ENCODE measurements at regions not wholly inside any gene's neighbourhood (a gene's known extent, or its start where the extent isn't known, plus 50 kb on each side); places are given as distances from the start of the nearest gene placed in this dataset.

DNA sequence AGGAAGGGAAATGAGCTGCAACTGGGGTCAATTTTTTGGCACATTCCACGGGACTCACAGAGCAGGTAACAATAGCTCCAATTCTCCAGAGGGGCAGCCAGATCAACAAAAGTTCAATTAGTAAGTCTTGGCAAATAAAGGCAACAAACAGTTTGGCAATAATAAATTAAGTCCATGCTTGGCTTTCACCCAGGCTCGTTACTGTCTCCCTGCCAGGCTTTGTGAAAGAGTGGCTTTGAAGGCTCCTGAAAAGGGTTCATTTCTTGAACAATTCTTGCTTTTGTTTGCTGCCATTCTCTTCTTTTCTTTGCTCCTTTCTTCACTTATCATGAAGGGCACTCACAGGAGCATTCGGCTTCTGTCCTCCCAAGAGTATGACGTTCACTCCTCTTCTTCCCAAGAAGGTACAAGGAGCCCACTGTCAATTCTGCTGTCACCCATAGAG is 123.3 kb downstream of the APIP start:
- H2BK15ac ChIP-seq (ENCODE audit: low read length) = no peak overlapping the region
- 91% methylated on average over 4 of the region's 4 CpGs; no CpG with 5 or more reads in 1 of the 2 experiments for WGBS, 2 experiments (ENCODE audit: extremely low coverage in 1 of 2, insufficient coverage in 1 of 2, insufficient read length in 1 of 2, insufficient replicate concordance in 2 of 2, low coverage in 1 of 2, low lambda C conversion rate in 2 of 2, missing lambda C conversion rate in 1 of 2)
- CTCF ChIA-PET (ENCODE audit: partially characterized antibody) = interaction anchor here (0.7 to 4.6 kb wide), 14 partner anchors 9 to 206 kb away, joined by 3 to 29 read pairs (median 5); no protein-coding TSS in a partner anchor
- no peak overlapping the region for H4K5ac ChIP-seq (ENCODE audit: insufficient read length, low read depth, low read length)
- H3K4me2 ChIP-seq (ENCODE audit: insufficient read depth in 1 of 2, low read depth in 2 of 2, low read length in 2 of 2) = no peak overlapping the region
- no peak overlapping the region for H4K8ac ChIP-seq (ENCODE audit: extremely low read depth, insufficient read depth, low read length)
- 0 out of 8 replicates have a peak, but pooled peaks cover 0 to 2% (median 0%) of the 10 kb centered on the region in 4 experiments for H3K36me3 ChIP-seq (ENCODE audit: control insufficient read depth in 2 of 4, insufficient read depth in 4 of 4, low read length in 3 of 4)
- no peak for FAIRE-seq
- no peaks in the 10 kb centered on the region for H4K20me1 ChIP-seq (replicated peaks in 1 of 2; ENCODE audit: control insufficient read depth in 1 of 2, insufficient read depth in 2 of 2, low read length in 2 of 2)
- no peak overlapping the region for H3K9ac ChIP-seq (replicated peaks in 1 of 4; ENCODE audit: extremely low read depth in 1 of 4, low read depth in 3 of 4, low read length in 3 of 4)
- no peaks in the 10 kb centered on the region for H3K79me2 ChIP-seq (ENCODE audit: control insufficient read depth in 1 of 2, insufficient read depth in 2 of 2, low read length in 2 of 2)
- H3K14ac ChIP-seq (ENCODE audit: insufficient read length) = no peak overlapping the region
- no peak for TF ChIP-seq POU5F1 (IDR thresholded peaks at IDR 0.05; ENCODE audit: low read depth, low read length)
- no peak for TF ChIP-seq FOSL1 (IDR thresholded peaks at IDR 0.05; ENCODE audit: insufficient read depth, low read depth, low read length)
- H3K27ac ChIP-seq (ENCODE audit: low read depth, low read length) = no peak overlapping the region
- H3K9me3 ChIP-seq (ENCODE audit: insufficient read depth in 2 of 2, low read depth in 1 of 2, low read length in 1 of 2) = peaks cover 2 to 9% of the 10 kb centered on the region in 2 experiments
- H2BK20ac ChIP-seq (ENCODE audit: low read length) = no peak overlapping the region
- DNase-seq (ENCODE audit: low read depth in 1 of 2, low spot score in 2 of 2) = no peak
- H3K27me3 ChIP-seq (replicated peaks in 1 of 4; ENCODE audit: control insufficient read depth in 3 of 4, extremely low read depth in 1 of 4, insufficient read depth in 3 of 4, low read length in 3 of 4) = no peaks in the 10 kb centered on the region
- no peak overlapping the region for H3K56ac ChIP-seq (replicated peaks; ENCODE audit: insufficient read length, low read depth, low read length)
- no peak overlapping the region for H2BK120ac ChIP-seq (replicated peaks; ENCODE audit: low read depth, low read length)
- no peak overlapping the region for H3K18ac ChIP-seq (ENCODE audit: extremely low read depth, low read length)
- H3K4ac ChIP-seq (replicated peaks; ENCODE audit: insufficient read length, low read depth, low read length) = no peak overlapping the region
- no peak overlapping the region for H2BK5ac ChIP-seq (ENCODE audit: low read depth, low read length)
- no peaks in the 10 kb centered on the region for H3K23me2 ChIP-seq (ENCODE audit: low read depth, low read length)
- H2AFZ ChIP-seq (ENCODE audit: low read length) = no peak overlapping the region
- H2BK12ac ChIP-seq (ENCODE audit: low read depth, low read length) = no peak overlapping the region
- no peak overlapping the region for H3K23ac ChIP-seq (ENCODE audit: insufficient read length)
- no peaks in the 10 kb centered on the region for H3K79me1 ChIP-seq (ENCODE audit: low read depth, low read length)
- POLR2A ChIA-PET (ENCODE audit: partially characterized antibody) = no interaction called here
- peaks cover 0 to 5% (median 3%) of the 10 kb centered on the region in 4 experiments; a peak in 2 of 7 replicates for H3K4me1 ChIP-seq (replicated peaks in 1 of 4; ENCODE audit: control insufficient read depth in 3 of 4, insufficient read depth in 4 of 4, low read length in 3 of 4)
- H4K91ac ChIP-seq (replicated peaks; ENCODE audit: insufficient read length, low read length) = no peak overlapping the region
- H3K4me3 ChIP-seq (ENCODE audit: extremely low read depth in 1 of 4, insufficient read depth in 2 of 4, low read depth in 3 of 4, low read length in 4 of 4) = no peak overlapping the region
- H2AK5ac ChIP-seq (ENCODE audit: low read depth, low read length) = no peak overlapping the region

All from H1 (cell line).